Peyer's patch (tissue), 4 donors: ENCODE measurements at regions not wholly inside any gene's neighbourhood (a gene's known extent, or its start where the extent isn't known, plus 50 kb on each side); places are given as distances from the start of the nearest gene placed in this dataset.
A peak's percentile ranks its signal among the peaks of the same experiment; 100 is the strongest.
"Not testable (repeated sequence)": the region's sequence is repeated elsewhere in the genome, so short reads cannot be mapped to it uniquely, and the experiment has no call there.

Source experiments
- DNase-seq, 3 donors: peaks; one replicate each; pipeline ENCODE4 v3.0.0-alpha.2; 2017 to 2019
- H3K27ac ChIP-seq, 4 donors: fragments of 200-600 bp; sonication (generic); one replicate each; pipeline ENCODE4 v1.5.1; 2016 to 2019
- H3K27me3 ChIP-seq, 2 donors: fragments of 200-600 bp; sonication (generic); one replicate each; pipeline ENCODE4 v1.5.1; 2019
- H3K36me3 ChIP-seq, 3 donors: fragments of 200-600 bp; sonication (generic); one replicate each; pipeline ENCODE4 v1.5.1; 2016 to 2019
- H3K4me1 ChIP-seq, 4 donors: fragments of 200-600 bp; sonication (generic); one replicate each; pipeline ENCODE4 v1.5.1; 2016 to 2019
- H3K4me3 ChIP-seq, 4 donors: fragments of 200-600 bp; sonication (generic); 1 replicate in 3 of 4; 2 replicates in 1 of 4; pipeline ENCODE4 v1.5.1; 2016 to 2019; ENCODE audit warnings: mild to moderate bottlenecking in 1 of 4
- H3K9me3 ChIP-seq, 4 donors: fragments of 200-600 bp; sonication (generic); one replicate each; pipeline ENCODE4 v1.5.1; 2016 to 2019; ENCODE audit warnings: mild to moderate bottlenecking in 1 of 4

GRCh38 chr16:33980736-33981135 lies 521.3 kb downstream of the TP53TG3F start:
- H3K9me3 ChIP-seq, H3K36me3 ChIP-seq, H3K27ac ChIP-seq, H3K4me1 ChIP-seq, H3K27me3 ChIP-seq, H3K4me3 ChIP-seq, DNase-seq: not testable (repeated sequence)

- H3K4me3 ChIP-seq, H3K4me1 ChIP-seq, H3K27ac ChIP-seq, DNase-seq, H3K36me3 ChIP-seq, H3K27me3 ChIP-seq, H3K9me3 ChIP-seq: not testable (repeated sequence)
Observed at GRCh38 chr16:33984428-33984827, 525.0 kb downstream of the TP53TG3F start.

GRCh38 chr16:33986521-33986920 lies 527.1 kb downstream of the TP53TG3F start:
- not testable (repeated sequence) for H3K4me3 ChIP-seq, H3K27ac ChIP-seq, H3K36me3 ChIP-seq, DNase-seq, H3K4me1 ChIP-seq, H3K9me3 ChIP-seq, H3K27me3 ChIP-seq

- H3K9me3 ChIP-seq, H3K27me3 ChIP-seq, H3K4me1 ChIP-seq, DNase-seq, H3K4me3 ChIP-seq, H3K27ac ChIP-seq, H3K36me3 ChIP-seq: not testable (repeated sequence)
Observed at GRCh38 chr16:33987348-33987963, 528.0 kb downstream of the TP53TG3F start.

GRCh38 chr16:33988012-33988411 lies 528.6 kb downstream of the TP53TG3F start:
- not testable (repeated sequence) for DNase-seq, H3K27me3 ChIP-seq, H3K36me3 ChIP-seq, H3K4me1 ChIP-seq, H3K4me3 ChIP-seq, H3K27ac ChIP-seq, H3K9me3 ChIP-seq

GRCh38 chr16:33990488-33990887 lies 531.1 kb downstream of the TP53TG3F start:
- not testable (repeated sequence) for H3K36me3 ChIP-seq, H3K9me3 ChIP-seq, H3K27ac ChIP-seq

GRCh38 chr16:33992513-33993177 lies 533.2 kb downstream of the TP53TG3F start:
- H3K4me1 ChIP-seq, H3K27ac ChIP-seq: not testable (repeated sequence)
- peak in 1 of 3 donors; percentile 3 for DNase-seq

More at GRCh38 chr16:33990488-33990887, 531.1 kb downstream of the TP53TG3F start:
- H3K27me3 ChIP-seq, DNase-seq, H3K4me1 ChIP-seq, H3K4me3 ChIP-seq: not testable (repeated sequence)

GRCh38 chr16:33994207-33994606 lies 534.8 kb downstream of the TP53TG3F start:
- not testable (repeated sequence) for H3K36me3 ChIP-seq, H3K27me3 ChIP-seq, H3K27ac ChIP-seq, DNase-seq, H3K4me3 ChIP-seq, H3K9me3 ChIP-seq, H3K4me1 ChIP-seq

More at GRCh38 chr16:33992513-33993177, 533.2 kb downstream of the TP53TG3F start:
- H3K9me3 ChIP-seq, H3K4me3 ChIP-seq, H3K36me3 ChIP-seq, H3K27me3 ChIP-seq: not testable (repeated sequence)

- not testable (repeated sequence) for H3K4me1 ChIP-seq, H3K9me3 ChIP-seq, H3K36me3 ChIP-seq, H3K27me3 ChIP-seq, H3K4me3 ChIP-seq, H3K27ac ChIP-seq
- peak in 1 of 3 donors; percentile 13 for DNase-seq
Observed at GRCh38 chr16:33995821-33996372, 536.5 kb downstream of the TP53TG3F start.

GRCh38 chr16:34001184-34001583 lies 541.8 kb downstream of the TP53TG3F start:
- H3K27ac ChIP-seq, H3K36me3 ChIP-seq, H3K4me3 ChIP-seq, H3K9me3 ChIP-seq, DNase-seq, H3K27me3 ChIP-seq, H3K4me1 ChIP-seq: not testable (repeated sequence)

- not testable (repeated sequence) for H3K27me3 ChIP-seq, H3K4me1 ChIP-seq, H3K9me3 ChIP-seq, H3K27ac ChIP-seq, DNase-seq, H3K36me3 ChIP-seq, H3K4me3 ChIP-seq
Observed at GRCh38 chr16:34001961-34002360, 542.5 kb downstream of the TP53TG3F start.

- H3K4me1 ChIP-seq, H3K9me3 ChIP-seq, H3K27ac ChIP-seq, H3K36me3 ChIP-seq, H3K27me3 ChIP-seq, H3K4me3 ChIP-seq, DNase-seq: not testable (repeated sequence)
Observed at GRCh38 chr16:34014841-34015820, 555.7 kb downstream of the TP53TG3F start.

- H3K9me3 ChIP-seq, DNase-seq, H3K27ac ChIP-seq, H3K36me3 ChIP-seq, H3K27me3 ChIP-seq, H3K4me1 ChIP-seq, H3K4me3 ChIP-seq: not testable (repeated sequence)
Observed at GRCh38 chr16:34018277-34018676, 558.9 kb downstream of the TP53TG3F start.
